OCI-M1 (cell line): ENCODE measurements at regions not wholly inside any gene's neighbourhood (a gene's known extent, or its start where the extent isn't known, plus 50 kb on each side); places are given as distances from the start of the nearest gene placed in this dataset.
"Not testable (repeated sequence)": the region's sequence is repeated elsewhere in the genome, so short reads cannot be mapped to it uniquely, and the experiment has no call there.

Experiments
- DNase-seq: peaks from one replicate; lab custom pipeline; 2025; lab: John Stamatoyannopoulos, UW

GRCh38 chr1:4064150-4064889, 164.2 kb upstream of the C1orf174 start:
- DNase-seq = no peak

- no peak for DNase-seq
Measured at GRCh38 chr1:4066860-4067599, 167.0 kb upstream of the C1orf174 start.

GRCh38 chr1:4068076-4068475, 168.0 kb upstream of the C1orf174 start:
- DNase-seq = no peak

- no peak for DNase-seq
Measured at GRCh38 chr1:4071653-4072052, 171.6 kb upstream of the C1orf174 start.

GRCh38 chr1:4072481-4073153, 172.5 kb upstream of the C1orf174 start:
- DNase-seq = no peak

- no peak for DNase-seq
Measured at GRCh38 chr1:4075436-4076225, 175.6 kb upstream of the C1orf174 start.

- no peak for DNase-seq
Measured at GRCh38 chr1:4076346-4076745, 176.3 kb upstream of the C1orf174 start.

GRCh38 chr1:4078091-4078962, 178.3 kb upstream of the C1orf174 start:
- not testable (repeated sequence) for DNase-seq

- no peak for DNase-seq
Measured at GRCh38 chr1:4079815-4080214, 179.7 kb upstream of the C1orf174 start.

GRCh38 chr1:4081806-4082711, 182.0 kb upstream of the C1orf174 start:
- no peak for DNase-seq

GRCh38 chr1:4083231-4084047, 183.4 kb upstream of the C1orf174 start:
- DNase-seq = no peak

GRCh38 chr1:4084048-4084431, 184.0 kb upstream of the C1orf174 start:
- DNase-seq = no peak

GRCh38 chr1:4084446-4084845, 184.4 kb upstream of the C1orf174 start:
- no peak for DNase-seq

- DNase-seq = no peak
Measured at GRCh38 chr1:4084896-4085295, 184.8 kb upstream of the C1orf174 start.

GRCh38 chr1:4085546-4085945, 185.5 kb upstream of the C1orf174 start:
- DNase-seq = no peak

- DNase-seq = no peak
Measured at GRCh38 chr1:4086085-4086850, 186.2 kb upstream of the C1orf174 start.

- DNase-seq = no peak
Measured at GRCh38 chr1:4086921-4087320, 186.8 kb upstream of the C1orf174 start.
